Bone marrow (tissue), 2 donors: ENCODE measurements at regions not wholly inside any gene's neighbourhood (a gene's known extent, or its start where the extent isn't known, plus 50 kb on each side); places are given as distances from the start of the nearest gene placed in this dataset.

Experiments
- DNase-seq, 2 donors: peaks; one replicate each; lab custom pipeline; 2025; lab: John Stamatoyannopoulos, UW

GRCh38 chr18:72360634-72361033, 183.5 kb downstream of the CBLN2 start:
- no peak for DNase-seq

- DNase-seq, result no peak
Observed at GRCh38 chr18:72342933-72343332, 201.2 kb downstream of the CBLN2 start.

GRCh38 chr18:72339976-72340375, 204.2 kb downstream of the CBLN2 start:
- DNase-seq, result no peak

GRCh38 chr18:72336786-72337185, 207.4 kb downstream of the CBLN2 start:
- no peak for DNase-seq

GRCh38 chr18:72329533-72329932, 214.6 kb downstream of the CBLN2 start:
- DNase-seq, result no peak

GRCh38 chr18:72325307-72325706, 218.8 kb downstream of the CBLN2 start:
- DNase-seq, result no peak

- no peak for DNase-seq
Observed at GRCh38 chr18:72324677-72325076, 219.5 kb downstream of the CBLN2 start.

GRCh38 chr18:72316497-72316896, 227.6 kb downstream of the CBLN2 start:
- no peak for DNase-seq

GRCh38 chr18:72283148-72283925, 260.8 kb downstream of the CBLN2 start:
- DNase-seq, result no peak

GRCh38 chr18:72273025-72273424, 271.1 kb downstream of the CBLN2 start:
- no peak for DNase-seq

- no peak for DNase-seq
Observed at GRCh38 chr18:72261590-72261989, 282.6 kb downstream of the CBLN2 start.

GRCh38 chr18:72246076-72246475, 298.1 kb downstream of the CBLN2 start:
- no peak for DNase-seq

- DNase-seq, result no peak
Observed at GRCh38 chr18:72235422-72235821, 308.7 kb downstream of the CBLN2 start.

- DNase-seq, result no peak
Observed at GRCh38 chr18:72233106-72233505, 311.0 kb downstream of the CBLN2 start.

- no peak for DNase-seq
Observed at GRCh38 chr18:72232644-72233043, 311.5 kb downstream of the CBLN2 start.

- DNase-seq, result no peak
Observed at GRCh38 chr18:72225958-72226357, 318.2 kb downstream of the CBLN2 start.

- DNase-seq, result no peak
Observed at GRCh38 chr18:72223733-72224132, 320.4 kb downstream of the CBLN2 start.

GRCh38 chr18:72208920-72209676, 335.0 kb downstream of the CBLN2 start:
- no peak for DNase-seq

GRCh38 chr18:72207280-72207679, 336.9 kb downstream of the CBLN2 start:
- DNase-seq, result no peak

- no peak for DNase-seq
Observed at GRCh38 chr18:72206814-72207213, 337.3 kb downstream of the CBLN2 start.

- no peak for DNase-seq
Observed at GRCh38 chr18:72201032-72201431, 343.1 kb downstream of the CBLN2 start.

- DNase-seq, result no peak
Observed at GRCh38 chr18:72197591-72197990, 346.6 kb downstream of the CBLN2 start.

GRCh38 chr18:72194072-72194471, 350.1 kb downstream of the CBLN2 start:
- no peak for DNase-seq
